ENCODE measurements at regions not wholly inside any gene's neighbourhood (a gene's known extent, or its start where the extent isn't known, plus 50 kb on each side); places are given as distances from the start of the nearest gene placed in this dataset.
"Not testable (repeated sequence)": the region's sequence is repeated elsewhere in the genome, so short reads cannot be mapped to it uniquely, and the experiment has no call there.

DNA sequence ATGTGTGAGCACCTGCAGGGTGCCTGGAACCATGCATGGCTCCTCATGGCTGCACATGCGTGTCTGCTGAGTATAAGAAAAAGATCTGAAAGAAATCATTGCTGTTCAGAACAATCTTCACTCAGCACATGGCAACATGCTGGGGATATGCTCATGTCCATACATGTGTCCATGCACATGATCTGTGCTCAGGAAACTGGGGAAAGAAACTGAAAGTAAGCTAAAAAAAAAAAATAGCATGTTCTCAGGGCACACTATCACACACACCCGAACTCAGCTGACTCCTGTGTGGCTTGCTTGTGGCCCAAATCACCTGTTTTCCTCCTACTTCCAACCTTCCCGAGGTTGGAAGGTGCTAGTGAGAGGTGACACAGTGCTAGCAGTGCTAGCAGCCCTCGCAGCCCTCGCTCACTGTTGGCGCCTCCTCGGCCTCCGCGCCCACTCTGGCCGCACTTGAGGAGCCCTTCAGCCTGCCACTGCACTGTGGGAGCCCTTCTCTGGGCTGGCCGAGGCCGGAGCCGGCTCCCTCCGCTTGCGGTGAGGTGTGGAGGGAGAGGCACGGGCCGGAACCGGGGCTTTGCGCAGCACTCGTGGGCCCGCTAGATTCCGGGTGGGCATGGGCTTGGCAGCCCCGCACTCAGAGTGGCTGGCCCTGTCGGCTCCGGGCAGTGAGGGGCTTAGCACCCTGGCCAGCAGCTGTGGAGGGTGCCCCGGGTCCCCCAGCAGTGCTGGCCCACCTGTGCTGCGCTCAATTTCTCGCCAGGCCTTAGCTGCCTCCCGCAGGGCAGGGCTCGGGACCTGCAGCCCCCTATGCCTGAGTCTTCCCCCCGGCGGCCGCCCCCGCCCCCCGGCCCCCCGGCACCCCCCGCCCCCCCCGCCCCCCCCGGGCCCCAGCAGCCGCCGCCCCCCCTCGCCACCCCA is 76.0 kb downstream of the GADD45G start:
- Mint-ChIP-seq H3K4me1 (ENCODE audit: low read depth, unreplicated experiment) (peaks cover 51% of the 10 kb centered on the region), H3K27me3 (ENCODE audit: unreplicated experiment) (peaks cover 10% of the 10 kb centered on the region), H3K27ac (ENCODE audit: unreplicated experiment) (no peak overlapping the region), H3K4me3 (ENCODE audit: unreplicated experiment) (no peak overlapping the region), H3K9me3 (ENCODE audit: unreplicated experiment) (peaks cover 8% of the 10 kb centered on the region), H3K36me3 (ENCODE audit: unreplicated experiment) (no peaks in the 10 kb centered on the region)
- TF ChIP-seq, protein P1, sequence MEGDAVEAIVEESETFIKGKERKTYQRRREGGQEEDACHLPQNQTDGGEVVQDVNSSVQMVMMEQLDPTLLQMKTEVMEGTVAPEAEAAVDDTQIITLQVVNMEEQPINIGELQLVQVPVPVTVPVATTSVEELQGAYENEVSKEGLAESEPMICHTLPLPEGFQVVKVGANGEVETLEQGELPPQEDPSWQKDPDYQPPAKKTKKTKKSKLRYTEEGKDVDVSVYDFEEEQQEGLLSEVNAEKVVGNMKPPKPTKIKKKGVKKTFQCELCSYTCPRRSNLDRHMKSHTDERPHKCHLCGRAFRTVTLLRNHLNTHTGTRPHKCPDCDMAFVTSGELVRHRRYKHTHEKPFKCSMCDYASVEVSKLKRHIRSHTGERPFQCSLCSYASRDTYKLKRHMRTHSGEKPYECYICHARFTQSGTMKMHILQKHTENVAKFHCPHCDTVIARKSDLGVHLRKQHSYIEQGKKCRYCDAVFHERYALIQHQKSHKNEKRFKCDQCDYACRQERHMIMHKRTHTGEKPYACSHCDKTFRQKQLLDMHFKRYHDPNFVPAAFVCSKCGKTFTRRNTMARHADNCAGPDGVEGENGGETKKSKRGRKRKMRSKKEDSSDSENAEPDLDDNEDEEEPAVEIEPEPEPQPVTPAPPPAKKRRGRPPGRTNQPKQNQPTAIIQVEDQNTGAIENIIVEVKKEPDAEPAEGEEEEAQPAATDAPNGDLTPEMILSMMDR (IDR thresholded peaks at IDR 0.05; ENCODE audit: partially characterized antibody, unreplicated experiment), result no peak
- no peak for DNase-seq

DNA sequence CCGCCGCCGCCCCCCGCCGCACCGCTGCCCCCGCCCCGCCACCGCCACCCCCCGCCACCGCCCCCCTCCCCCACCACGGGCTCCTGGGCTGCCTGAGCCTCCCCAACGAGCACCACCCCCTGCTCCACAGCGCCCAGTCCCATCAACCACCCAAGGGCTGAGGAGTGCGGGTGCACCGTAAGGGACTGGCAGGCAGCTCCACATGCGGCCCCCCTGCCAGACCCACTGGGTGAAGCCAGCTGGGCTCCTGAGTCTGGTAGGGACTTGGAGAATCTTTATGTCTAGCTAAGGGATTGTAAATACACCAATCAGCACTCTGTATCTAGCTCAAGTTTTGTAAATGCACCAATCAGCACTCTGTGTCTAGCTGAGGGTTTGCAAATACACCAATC is 76.7 kb downstream of the GADD45G start:
- H3K4me1 Mint-ChIP-seq (ENCODE audit: low read depth, unreplicated experiment), result peaks cover 54% of the 10 kb centered on the region
- H3K27me3 Mint-ChIP-seq (ENCODE audit: unreplicated experiment); H3K36me3 Mint-ChIP-seq (ENCODE audit: unreplicated experiment); DNase-seq; H3K9me3 Mint-ChIP-seq (ENCODE audit: unreplicated experiment); H3K27ac Mint-ChIP-seq (ENCODE audit: unreplicated experiment); H3K4me3 Mint-ChIP-seq (ENCODE audit: unreplicated experiment): not testable (repeated sequence)

DNA sequence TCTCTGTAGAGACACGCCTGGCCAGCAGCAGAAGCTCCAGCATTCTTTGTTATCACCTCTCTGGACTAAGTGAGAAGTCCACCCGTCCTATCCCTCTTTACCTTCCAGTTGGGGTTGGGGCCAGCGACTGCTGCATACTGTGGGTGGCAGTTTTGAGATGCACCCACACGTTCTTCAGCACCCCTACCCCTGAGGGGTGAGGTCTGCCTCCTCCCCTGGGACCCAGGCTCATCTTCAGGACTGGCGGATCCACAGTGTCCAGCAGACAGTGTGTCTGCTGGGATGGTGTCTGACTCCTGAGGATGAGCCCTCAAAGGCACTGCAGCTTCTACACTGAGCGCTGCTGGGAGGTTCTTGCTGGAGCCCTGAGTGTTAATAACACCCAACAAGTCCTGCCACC is 78.8 kb downstream of the GADD45G start:
- no peaks in the 10 kb centered on the region for H3K27me3 Mint-ChIP-seq (ENCODE audit: unreplicated experiment)
- H3K4me1 Mint-ChIP-seq (ENCODE audit: low read depth, unreplicated experiment), result peaks cover 40% of the 10 kb centered on the region
- TF ChIP-seq, protein P1 (IDR thresholded peaks at IDR 0.05; ENCODE audit: partially characterized antibody, unreplicated experiment), result no peak
- no peak for DNase-seq
- no peaks in the 10 kb centered on the region for H3K36me3 Mint-ChIP-seq (ENCODE audit: unreplicated experiment)
- H3K9me3 Mint-ChIP-seq (ENCODE audit: unreplicated experiment), result peaks cover 3% of the 10 kb centered on the region
- H3K4me3 Mint-ChIP-seq (ENCODE audit: unreplicated experiment), result no peak overlapping the region
- no peak overlapping the region for H3K27ac Mint-ChIP-seq (ENCODE audit: unreplicated experiment)

DNA sequence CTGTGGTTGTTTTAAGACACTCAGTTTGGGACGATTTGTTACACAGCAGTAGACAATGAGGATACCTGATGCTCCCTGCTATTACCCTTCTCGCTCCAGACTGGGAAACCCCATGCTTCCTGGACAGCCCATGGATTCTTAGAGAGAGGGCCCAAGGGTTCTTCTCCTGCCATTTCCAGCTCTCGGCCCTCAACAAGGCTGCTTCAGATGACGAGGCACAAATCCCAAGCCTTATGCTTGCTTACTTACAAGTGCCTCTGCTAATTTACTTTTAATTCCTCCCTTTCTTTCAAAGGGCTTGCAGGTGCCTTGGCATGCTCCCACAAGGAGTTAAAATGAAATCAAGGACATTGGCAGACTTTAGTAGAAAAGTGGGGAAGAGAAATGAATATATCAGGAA is 79.4 kb downstream of the GADD45G start:
- Mint-ChIP-seq H3K27me3 (ENCODE audit: unreplicated experiment) (no peaks in the 10 kb centered on the region), H3K36me3 (ENCODE audit: unreplicated experiment) (no peaks in the 10 kb centered on the region), H3K4me3 (ENCODE audit: unreplicated experiment) (no peak overlapping the region), H3K4me1 (ENCODE audit: low read depth, unreplicated experiment) (peaks cover 35% of the 10 kb centered on the region), H3K27ac (ENCODE audit: unreplicated experiment) (no peak overlapping the region), H3K9me3 (ENCODE audit: unreplicated experiment) (peaks cover 3% of the 10 kb centered on the region)
- TF ChIP-seq, protein P1 (IDR thresholded peaks at IDR 0.05; ENCODE audit: partially characterized antibody, unreplicated experiment), result no peak
- DNase-seq, result no peak

DNA sequence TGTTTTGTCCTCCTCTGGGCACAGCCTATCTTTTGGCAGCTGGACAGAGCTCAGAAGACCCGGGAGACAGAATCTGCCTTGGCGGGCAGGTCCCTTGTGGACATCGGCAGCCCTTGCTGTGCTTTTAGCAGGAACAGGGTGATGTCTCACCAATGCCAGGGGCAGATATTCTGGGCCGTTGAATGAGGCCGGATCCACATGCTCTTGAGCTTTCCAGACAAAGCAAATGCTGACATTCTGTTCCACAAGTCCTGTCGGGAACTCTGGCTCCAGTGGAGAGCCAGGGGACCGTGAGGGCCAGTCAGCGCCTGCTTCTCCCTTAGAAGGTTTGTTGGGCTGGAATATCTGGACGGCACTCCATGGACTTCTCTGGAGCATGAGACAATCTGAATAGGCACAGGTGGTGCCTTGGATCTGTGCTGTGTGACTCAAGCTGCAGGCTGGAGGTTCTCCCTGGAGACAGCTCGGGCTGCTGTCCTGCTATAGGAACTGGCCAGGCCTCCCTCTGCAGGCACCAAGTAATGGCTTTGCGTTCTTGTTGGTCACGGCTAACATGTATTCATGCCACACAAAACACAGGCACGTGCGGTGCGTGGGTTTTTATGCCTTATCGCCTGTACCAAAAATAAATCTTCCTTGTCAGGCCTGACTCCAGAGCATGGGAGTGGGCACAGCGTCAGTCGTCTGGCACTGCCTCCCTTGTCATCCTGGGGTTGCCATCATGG is 80.3 kb downstream of the GADD45G start:
- no peaks in the 10 kb centered on the region for H3K27me3 Mint-ChIP-seq (ENCODE audit: unreplicated experiment)
- H3K36me3 Mint-ChIP-seq (ENCODE audit: unreplicated experiment), result no peaks in the 10 kb centered on the region
- H3K9me3 Mint-ChIP-seq (ENCODE audit: unreplicated experiment), result peaks cover 3% of the 10 kb centered on the region
- TF ChIP-seq, protein P1 (IDR thresholded peaks at IDR 0.05; ENCODE audit: partially characterized antibody, unreplicated experiment), result no peak
- peak overlapping the region; percentile 49 for H3K4me3 Mint-ChIP-seq (ENCODE audit: unreplicated experiment)
- peak overlapping the region; percentile 52 for H3K27ac Mint-ChIP-seq (ENCODE audit: unreplicated experiment)
- H3K4me1 Mint-ChIP-seq (ENCODE audit: low read depth, unreplicated experiment), result peaks cover 31% of the 10 kb centered on the region
- peak; percentile 35 for DNase-seq

Measured in glutamatergic neuron (in vitro differentiated cells).